NCI-H1694 treated with DMSO at 0.1 percent for 48 hours (cell line): ENCODE measurements at regions not wholly inside any gene's neighbourhood (a gene's known extent, or its start where the extent isn't known, plus 50 kb on each side); places are given as distances from the start of the nearest gene placed in this dataset.
"Not testable (repeated sequence)": the region's sequence is repeated elsewhere in the genome, so short reads cannot be mapped to it uniquely, and the experiment has no call there.

Source experiments
- DNase-seq: peaks from one replicate; lab custom pipeline; 2025; lab: John Stamatoyannopoulos, UW

GRCh38 chr13:33415822-33416221 is 130.3 kb upstream of the STARD13 start:
- no peak for DNase-seq

- DNase-seq: not testable (repeated sequence)
These were observed 132.8 kb upstream of the STARD13 start for GRCh38 chr13:33418224-33418953.

- DNase-seq: not testable (repeated sequence)
These were observed 134.6 kb upstream of the STARD13 start for GRCh38 chr13:33420117-33420516.

- no peak for DNase-seq
These were observed 140.6 kb upstream of the STARD13 start for GRCh38 chr13:33426131-33426530.

- DNase-seq: no peak
These were observed 147.8 kb upstream of the STARD13 start for GRCh38 chr13:33433316-33433715.

GRCh38 chr13:33434676-33435075 is 149.1 kb upstream of the STARD13 start:
- no peak for DNase-seq

- DNase-seq: no peak
These were observed 149.7 kb upstream of the STARD13 start for GRCh38 chr13:33435207-33435606.

GRCh38 chr13:33438918-33439317 is 153.4 kb upstream of the STARD13 start:
- no peak for DNase-seq

- peak; percentile 6 for DNase-seq
These were observed 155.5 kb upstream of the STARD13 start for GRCh38 chr13:33441015-33441414.

GRCh38 chr13:33445024-33445423 is 159.5 kb upstream of the STARD13 start:
- no peak for DNase-seq

GRCh38 chr13:33445476-33445875 is 159.9 kb upstream of the STARD13 start:
- no peak for DNase-seq

- DNase-seq: peak; percentile 90
These were observed 161.5 kb upstream of the STARD13 start for GRCh38 chr13:33446821-33447725.

- no peak for DNase-seq
These were observed 163.3 kb upstream of the STARD13 start for GRCh38 chr13:33448889-33449288.

GRCh38 chr13:33450956-33451709 is 165.6 kb upstream of the STARD13 start:
- DNase-seq: no peak

- DNase-seq: no peak
These were observed 167.4 kb upstream of the STARD13 start for GRCh38 chr13:33452873-33453517.

GRCh38 chr13:33453936-33454335 is 168.4 kb upstream of the STARD13 start:
- no peak for DNase-seq

- DNase-seq: no peak
These were observed 169.5 kb upstream of the STARD13 start for GRCh38 chr13:33454844-33455705.

- no peak for DNase-seq
These were observed 174.1 kb upstream of the STARD13 start for GRCh38 chr13:33459702-33460101.

- DNase-seq: no peak
These were observed 176.6 kb upstream of the STARD13 start for GRCh38 chr13:33462109-33462508.

- DNase-seq: no peak
These were observed 178.8 kb upstream of the STARD13 start for GRCh38 chr13:33464345-33464744.

GRCh38 chr13:33466262-33466661 is 180.7 kb upstream of the STARD13 start:
- no peak for DNase-seq
